ENCODE measurements at regions not wholly inside any gene's neighbourhood (a gene's known extent, or its start where the extent isn't known, plus 50 kb on each side); places are given as distances from the start of the nearest gene placed in this dataset.

- DNase-seq = no peak
- TF ChIP-seq POLR2A (IDR thresholded peaks at IDR 0.05; ENCODE audit: low read length) (no peak), GATA1 (IDR thresholded peaks at IDR 0.05; ENCODE audit: low read depth, low read length) (no peak)
Observed at GRCh38 chr2:122445003-122445402, 689.6 kb downstream of the TSN start.

- no peak for DNase-seq
- TF ChIP-seq POLR2A (IDR thresholded peaks at IDR 0.05; ENCODE audit: low read length) (no peak), GATA1 (IDR thresholded peaks at IDR 0.05; ENCODE audit: low read depth, low read length) (no peak)
Observed at GRCh38 chr2:122446761-122447160, 691.3 kb downstream of the TSN start.

GRCh38 chr2:122447237-122447636, 691.8 kb downstream of the TSN start:
- no peak for DNase-seq
- TF ChIP-seq POLR2A (IDR thresholded peaks at IDR 0.05; ENCODE audit: low read length) (no peak), GATA1 (IDR thresholded peaks at IDR 0.05; ENCODE audit: low read depth, low read length) (no peak)

DNA sequence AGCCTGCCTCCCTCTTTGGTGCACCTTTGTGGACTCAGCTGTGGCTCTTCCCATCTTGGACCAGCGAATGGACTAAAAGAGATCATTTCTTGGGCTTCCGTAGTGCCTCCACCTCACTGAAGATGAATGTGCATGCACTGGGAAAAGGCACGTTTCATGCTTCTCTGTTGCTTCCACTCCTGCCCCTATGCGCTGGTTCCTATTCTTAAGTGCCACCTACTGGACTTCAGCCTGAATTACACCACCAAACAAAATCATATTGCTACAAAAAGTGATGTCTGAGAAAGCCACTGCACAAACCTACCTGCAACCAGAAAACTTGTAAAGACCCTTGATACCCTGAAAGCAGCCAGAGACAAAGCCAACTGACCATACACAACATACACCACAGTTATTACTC, 695.6 kb downstream of the TSN start:
- peak; percentile 16 to 38 for DNase-seq
- TF ChIP-seq POLR2A (IDR thresholded peaks at IDR 0.05; ENCODE audit: low read length) = no peak
- TF ChIP-seq GATA1 (IDR thresholded peaks at IDR 0.05; ENCODE audit: low read depth, low read length) = no peak

GRCh38 chr2:122451697-122452096, 696.2 kb downstream of the TSN start:
- no peak for TF ChIP-seq POLR2A (IDR thresholded peaks at IDR 0.05; ENCODE audit: low read length)
- no peak for TF ChIP-seq GATA1 (IDR thresholded peaks at IDR 0.05; ENCODE audit: low read depth, low read length)

DNA sequence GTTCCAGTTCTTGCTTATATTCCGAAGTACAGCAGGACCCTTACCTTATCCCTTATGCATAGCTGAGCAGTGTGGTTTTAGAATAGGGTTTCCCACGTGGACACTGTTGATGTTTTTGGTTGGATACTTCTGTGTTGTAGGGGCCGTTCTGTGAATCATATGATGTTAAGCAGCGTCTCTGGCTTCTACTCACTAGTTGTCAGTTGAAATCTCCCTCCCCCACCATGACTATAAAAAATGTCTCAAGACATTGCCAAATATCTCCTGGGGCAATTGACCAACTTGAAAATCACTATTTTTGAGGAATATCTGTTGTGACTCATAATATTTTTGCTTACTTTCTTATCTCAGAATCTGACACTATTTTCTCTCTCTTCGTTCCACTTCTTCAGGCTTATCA, 713.7 kb downstream of the TSN start:
- no peak for DNase-seq
- TF ChIP-seq GATA1 (IDR thresholded peaks at IDR 0.05; ENCODE audit: low read depth, low read length) (no peak), POLR2A (IDR thresholded peaks at IDR 0.05; ENCODE audit: low read length) (no peak)

More at GRCh38 chr2:122451697-122452096, 696.2 kb downstream of the TSN start:
- DNase-seq = no peak

DNA sequence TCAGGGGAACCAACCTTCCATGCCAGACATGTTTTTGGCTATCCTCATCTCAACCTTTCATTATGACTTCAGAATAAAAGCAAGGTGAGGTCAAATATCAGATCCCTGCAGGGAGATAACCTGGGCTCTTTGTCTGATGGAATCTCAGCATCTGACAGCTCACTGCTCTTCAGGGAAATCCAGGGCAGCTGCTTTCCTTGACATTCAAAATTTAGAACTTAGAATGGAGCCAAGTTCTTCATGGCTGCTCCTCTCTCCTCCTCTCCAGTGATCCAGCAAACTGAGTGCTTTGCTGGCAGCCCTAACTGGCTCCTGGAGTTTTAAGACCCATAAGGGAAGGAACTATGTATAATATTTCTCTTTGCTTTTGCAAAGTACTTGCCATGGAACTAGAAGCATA, 716.3 kb downstream of the TSN start:
- TF ChIP-seq GATA1 (IDR thresholded peaks at IDR 0.05; ENCODE audit: low read depth, low read length) = no peak
- TF ChIP-seq POLR2A (IDR thresholded peaks at IDR 0.05; ENCODE audit: low read length) = no peak
- DNase-seq = no peak

- DNase-seq = no peak
- TF ChIP-seq GATA1 (IDR thresholded peaks at IDR 0.05; ENCODE audit: low read depth, low read length) (no peak), POLR2A (IDR thresholded peaks at IDR 0.05; ENCODE audit: low read length) (no peak)
Observed at GRCh38 chr2:122478117-122478516, 722.7 kb downstream of the TSN start.

- no peak for DNase-seq
Observed at GRCh38 chr2:122478771-122479170, 723.3 kb downstream of the TSN start.

GRCh38 chr2:122480501-122481243, 725.2 kb downstream of the TSN start:
- TF ChIP-seq GATA1 (IDR thresholded peaks at IDR 0.05; ENCODE audit: low read depth, low read length) (no peak), POLR2A (IDR thresholded peaks at IDR 0.05; ENCODE audit: low read length) (no peak)
- no peak for DNase-seq

More at GRCh38 chr2:122478771-122479170, 723.3 kb downstream of the TSN start:
- TF ChIP-seq GATA1 (IDR thresholded peaks at IDR 0.05; ENCODE audit: low read depth, low read length) (no peak), POLR2A (IDR thresholded peaks at IDR 0.05; ENCODE audit: low read length) (no peak)

- TF ChIP-seq POLR2A (IDR thresholded peaks at IDR 0.05; ENCODE audit: low read length) = no peak
- no peak for TF ChIP-seq GATA1 (IDR thresholded peaks at IDR 0.05; ENCODE audit: low read depth, low read length)
- no peak for DNase-seq
Observed at GRCh38 chr2:122481244-122481622, 725.8 kb downstream of the TSN start.

- no peak for DNase-seq
- TF ChIP-seq GATA1 (IDR thresholded peaks at IDR 0.05; ENCODE audit: low read depth, low read length) (no peak), POLR2A (IDR thresholded peaks at IDR 0.05; ENCODE audit: low read length) (no peak)
Observed at GRCh38 chr2:122481717-122482116, 726.3 kb downstream of the TSN start.

GRCh38 chr2:122486086-122486485, 730.6 kb downstream of the TSN start:
- no peak for DNase-seq

DNA sequence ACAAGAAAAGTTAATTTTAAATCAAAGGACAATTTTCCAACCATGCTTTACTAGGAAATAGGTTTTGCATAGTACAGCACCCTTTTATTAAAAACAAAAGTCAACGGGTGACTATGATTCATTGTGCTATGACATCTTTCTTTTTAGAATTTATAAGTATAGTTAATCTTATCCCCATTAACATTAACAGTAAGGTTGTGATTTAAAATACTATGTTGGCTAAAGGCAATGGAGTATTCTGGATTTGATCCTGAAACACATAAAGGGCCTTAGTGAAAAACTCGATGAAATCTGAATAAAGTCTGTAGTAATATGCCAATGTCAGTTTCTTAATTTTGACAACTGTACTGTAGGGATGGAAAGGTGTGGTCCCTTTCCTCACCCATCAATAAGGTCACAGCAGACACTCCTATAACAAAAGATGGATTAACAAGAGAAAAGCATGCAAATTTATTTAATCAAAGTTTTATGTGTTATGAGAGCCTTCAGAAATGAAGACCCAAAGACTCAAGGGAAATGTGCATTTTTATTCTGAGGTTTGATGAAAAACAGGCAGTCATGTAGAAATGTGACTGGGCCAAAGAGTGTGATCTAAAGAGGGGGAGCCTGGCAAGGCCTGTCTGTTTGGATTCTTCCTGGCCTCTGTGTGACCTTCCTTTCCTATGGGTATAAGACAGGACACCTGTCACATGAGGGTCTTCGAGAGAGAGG, 731.4 kb downstream of the TSN start:
- no peak for DNase-seq
- TF ChIP-seq GATA1 (IDR thresholded peaks at IDR 0.05; ENCODE audit: low read depth, low read length) (no peak), POLR2A (IDR thresholded peaks at IDR 0.05; ENCODE audit: low read length) (no peak)

More at GRCh38 chr2:122486086-122486485, 730.6 kb downstream of the TSN start:
- no peak for TF ChIP-seq GATA1 (IDR thresholded peaks at IDR 0.05; ENCODE audit: low read depth, low read length)

GRCh38 chr2:122491011-122491410, 735.6 kb downstream of the TSN start:
- TF ChIP-seq POLR2A (IDR thresholded peaks at IDR 0.05; ENCODE audit: low read length) (no peak), GATA1 (IDR thresholded peaks at IDR 0.05; ENCODE audit: low read depth, low read length) (no peak)

More at GRCh38 chr2:122491011-122491410, 735.6 kb downstream of the TSN start:
- DNase-seq = no peak
